GM12878 (cell line): ENCODE measurements at regions not wholly inside any gene's neighbourhood (a gene's known extent, or its start where the extent isn't known, plus 50 kb on each side); places are given as distances from the start of the nearest gene placed in this dataset.

ENCODE experiments used
- ATAC-seq: fragments of 200-7000 bp; cut with Tn5 transposase; 3 replicates; pipeline ENCODE4 v1.9.1; 2020; ENCODE audit warnings: mild to moderate bottlenecking, moderate library complexity
- BruUV-seq: library from RNA; stranded (reverse); fragments of 400-500 nt; replicated peaks from 2 replicates; lab custom pipeline; 2021; lab: Mats Ljungman, UMichigan
- CTCF ChIA-PET: fragments of 300-600 bp; sonication (Branson Sonifier 250); formaldehyde crosslinking; extraction: SDS; loops from one replicate; lab custom pipeline; 2021; ENCODE audit warnings: inconsistent platforms; lab: Yijun Ruan, JAX
- POLR2A ChIA-PET: fragments of 350-600 bp; formaldehyde crosslinking; extraction: SDS; loops from one replicate; lab custom pipeline; 2021; ENCODE audit warnings: inconsistent platforms; lab: Charles Lee
- RAD21 ChIA-PET: fragments of 300-600 bp; sonication (Branson Sonifier 250); formaldehyde crosslinking; loops from one replicate; lab custom pipeline; 2023; ENCODE audit warnings: antibody characterized with exemption; ENCODE audit not compliant: unreplicated experiment; lab: Charles Lee
- SMC1A ChIA-PET: fragments of 300-600 bp; sonication (Branson Sonifier 250); formaldehyde crosslinking; loops from one replicate; lab custom pipeline; 2023; ENCODE audit not compliant: unreplicated experiment, uncharacterized antibody; lab: Charles Lee
- DNase-seq: peaks from one replicate; pipeline ENCODE4 v3.0.0-alpha.2; 2011; ENCODE audit warnings: low read depth, low spot score
- FAIRE-seq: peaks from 3 replicates; lab custom pipeline; 2011; peaks lifted over from hg19 to GRCh38; lab: Jason Lieb, UNC
- H2AFZ ChIP-seq: 2 replicates; pipeline ENCODE4 v1.6.0; 2011; ENCODE audit warnings: low read depth, low read length, control low read depth; ENCODE audit not compliant: control insufficient read depth
- H3K27ac ChIP-seq: 2 replicates; pipeline ENCODE4 v1.5.1; 2011; ENCODE audit warnings: control low read depth; ENCODE audit not compliant: control insufficient read depth, insufficient read depth
- H3K27me3 ChIP-seq, 2 experiments: replicated peaks in 1 of 2; 2 replicates each; pipeline versions ENCODE4 v1.6.0 to v1.6.1; 2011; ENCODE audit warnings: low read length in 1 of 2; ENCODE audit not compliant: control insufficient read depth in 2 of 2, insufficient read depth in 2 of 2
- H3K36me3 ChIP-seq, 2 experiments: 2 replicates each; pipeline ENCODE4 v1.5.1; 2011; ENCODE audit warnings: low read length in 1 of 2; ENCODE audit not compliant: control insufficient read depth in 2 of 2, insufficient read depth in 2 of 2
- H3K4me1 ChIP-seq: 2 replicates; pipeline ENCODE4 v1.6.1; 2011; ENCODE audit warnings: mild to moderate bottlenecking, low read length, moderate library complexity, mixed read lengths; ENCODE audit not compliant: control insufficient read depth, insufficient read depth
- H3K4me2 ChIP-seq: 2 replicates; pipeline ENCODE4 v1.6.0; 2011; ENCODE audit warnings: control low read depth; ENCODE audit not compliant: control insufficient read depth, insufficient read depth
- H3K4me3 ChIP-seq: fragments of 200-600 bp; sonication (generic); 2 replicates; pipeline ENCODE4 v1.5.1; 2016
- H3K79me2 ChIP-seq: 2 replicates; pipeline ENCODE4 v1.6.0; 2011; ENCODE audit warnings: low read length; ENCODE audit not compliant: control insufficient read depth, insufficient read depth
- H3K9ac ChIP-seq: 2 replicates; pipeline ENCODE4 v1.8.0; 2011; ENCODE audit warnings: low read length, control low read depth, mixed read lengths; ENCODE audit not compliant: control insufficient read depth, insufficient read depth
- H3K9me3 ChIP-seq: replicated peaks from 3 replicates; pipeline ENCODE4 v1.5.1; 2011; ENCODE audit warnings: mild to moderate bottlenecking, low read length; ENCODE audit not compliant: control insufficient read depth, insufficient read depth
- H4K20me1 ChIP-seq: 2 replicates; pipeline ENCODE4 v1.6.0; 2011; ENCODE audit not compliant: control insufficient read depth, insufficient read depth
- CBX5 ChIP-seq: sonication (generic); IDR thresholded peaks from 2 replicates; pipeline ENCODE4 v1.6.1; 2016; ENCODE audit warnings: low read depth, moderate library complexity, mild to moderate bottlenecking, inconsistent platforms
- CEBPZ ChIP-seq: fragments of 150-350 bp; IDR thresholded peaks from 2 replicates; pipeline ENCODE4 v1.6.1; 2016; ENCODE audit warnings: low read depth, low read length
- LARP7 ChIP-seq: fragments of 450-650 bp; IDR thresholded peaks from 2 replicates; pipeline ENCODE4 v1.6.1; 2017; ENCODE audit warnings: mild to moderate bottlenecking
- PML ChIP-seq: IDR thresholded peaks from 2 replicates; pipeline ENCODE4 v1.6.1; 2012; ENCODE audit warnings: low read length, inconsistent platforms
- POLR2AphosphoS2 ChIP-seq: IDR thresholded peaks from 2 replicates; pipeline ENCODE4 v1.6.1; 2011; ENCODE audit warnings: low read depth, mild to moderate bottlenecking, low read length, improper control_type of control experiment, moderate library complexity
- RAD51 ChIP-seq: fragments of 450-650 bp; IDR thresholded peaks from 2 replicates; pipeline ENCODE4 v1.6.1; 2016; ENCODE audit warnings: moderate library complexity, mild to moderate bottlenecking, inconsistent platforms
- ZBTB40 ChIP-seq: fragments of 450-650 bp; IDR thresholded peaks from 2 replicates; pipeline ENCODE4 v1.6.1; 2016; ENCODE audit warnings: mild to moderate bottlenecking, moderate library complexity, borderline replicate concordance
- WGBS: methylation state at CpG from one replicate; pipeline ENCODE4 v1.1.6; 2016; ENCODE audit warnings: low lambda C conversion rate; ENCODE audit not compliant: insufficient replicate concordance, insufficient coverage; ENCODE audit errors: missing lambda C conversion rate; 5-methylcytosine and 5-hydroxymethylcytosine counted together
- in situ Hi-C: fragments of 300-500 bp; cut with MboI; formaldehyde crosslinking; loops from 9 replicates; pipeline ENCODE4 v1.14.3; 2018; ENCODE audit warnings: mixed read lengths
- intact Hi-C: fragments of 100-400 bp; cut with micrococcal nuclease; formaldehyde crosslinking; loops from one replicate; pipeline ENCODE4 v1.14.2; 2022; ENCODE audit not compliant: unreplicated experiment

- Histone ChIP-seq H3K4me3 (no peak overlapping the region), H3K9me3 (no peaks in the 10 kb centered on the region), H3K4me2 (no peak overlapping the region), H3K36me3 (no peaks in the 10 kb centered on the region), H2AFZ (no peak overlapping the region), H3K9ac (no peak overlapping the region), H3K27ac (no peak overlapping the region), H4K20me1 (no peaks in the 10 kb centered on the region), H3K27me3 (peaks cover 0 to 2% of the 10 kb centered on the region in 2 experiments; a peak in 2 of 4 replicates), H3K4me1 (no peaks in the 10 kb centered on the region), H3K79me2 (no peaks in the 10 kb centered on the region)
- RAD21 ChIA-PET: no interaction called here
- POLR2A ChIA-PET: no interaction called here
- in situ Hi-C loops: no loop called here
- WGBS: 0% methylated on average over 2 of the region's 2 CpGs
- no TSS peak for BruUV-seq
- intact Hi-C loops: no loop called here
- CTCF ChIA-PET: no interaction called here
- no peak for TF ChIP-seq RAD51
- TF ChIP-seq ZBTB40: no peak
- TF ChIP-seq PML: no peak
- no peak for TF ChIP-seq CEBPZ
- no peak for TF ChIP-seq LARP7
- TF ChIP-seq POLR2AphosphoS2: no peak
- no peak for TF ChIP-seq CBX5
- FAIRE-seq: no peak
- DNase-seq: no peak
- SMC1A ChIA-PET: interaction anchor here (0.7 kb wide), 1 partner anchor 9 kb away, joined by 3 read pairs; no protein-coding TSS in a partner anchor
- ATAC-seq: no peak
These were observed 59.4 kb upstream of the BZW1 start for GRCh38 chr2:200752332-200752731.
